HuH-7 (cell line): ENCODE measurements at regions not wholly inside any gene's neighbourhood (a gene's known extent, or its start where the extent isn't known, plus 50 kb on each side); places are given as distances from the start of the nearest gene placed in this dataset.
"Not testable (repeated sequence)": the region's sequence is repeated elsewhere in the genome, so short reads cannot be mapped to it uniquely, and the experiment has no call there.

Source experiments
- DNase-seq: peaks from one replicate; pipeline ENCODE4 v3.0.0; 2011; ENCODE audit warnings: low spot score

DNA sequence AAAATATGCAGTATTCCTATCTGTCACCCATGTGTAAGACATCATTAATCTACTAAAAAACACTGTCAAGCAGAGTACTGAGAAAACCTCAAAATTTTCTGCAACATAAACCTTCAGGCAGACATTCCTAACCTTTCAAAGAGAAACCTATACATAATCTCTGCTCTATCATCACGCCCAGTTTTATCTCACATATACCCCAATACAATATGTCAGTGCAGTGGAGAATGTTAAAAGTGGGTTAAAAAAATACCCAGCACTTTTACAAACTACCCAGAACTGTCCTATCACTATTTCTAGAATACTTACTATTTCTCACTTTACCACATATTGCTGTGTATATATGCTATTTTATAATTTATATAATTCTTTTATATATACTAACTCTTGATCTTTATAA lies 922.0 kb upstream of the SORCS1 start:
- no peak for DNase-seq

DNA sequence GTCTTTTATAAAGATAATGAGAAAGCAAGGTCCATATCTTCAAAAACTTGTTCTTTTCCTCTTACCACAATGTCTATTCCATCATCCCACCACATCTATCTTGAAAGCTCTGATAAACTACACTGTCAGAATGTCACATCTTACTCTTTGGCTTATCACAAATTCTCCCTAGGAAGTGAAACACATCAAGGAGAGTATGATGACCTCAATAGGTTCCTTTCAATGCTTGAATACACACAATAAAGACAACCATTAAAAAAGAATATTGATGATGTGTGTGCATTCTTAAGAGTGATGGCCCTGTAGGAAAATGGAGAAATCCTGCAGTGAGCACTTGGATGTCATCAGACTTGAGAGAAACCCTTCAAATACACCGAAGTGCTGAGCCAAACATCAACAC lies 918.1 kb upstream of the SORCS1 start:
- DNase-seq, result no peak

- DNase-seq, result no peak
Observed at GRCh38 chr10:108078263-108078662, 913.8 kb upstream of the SORCS1 start.

DNA sequence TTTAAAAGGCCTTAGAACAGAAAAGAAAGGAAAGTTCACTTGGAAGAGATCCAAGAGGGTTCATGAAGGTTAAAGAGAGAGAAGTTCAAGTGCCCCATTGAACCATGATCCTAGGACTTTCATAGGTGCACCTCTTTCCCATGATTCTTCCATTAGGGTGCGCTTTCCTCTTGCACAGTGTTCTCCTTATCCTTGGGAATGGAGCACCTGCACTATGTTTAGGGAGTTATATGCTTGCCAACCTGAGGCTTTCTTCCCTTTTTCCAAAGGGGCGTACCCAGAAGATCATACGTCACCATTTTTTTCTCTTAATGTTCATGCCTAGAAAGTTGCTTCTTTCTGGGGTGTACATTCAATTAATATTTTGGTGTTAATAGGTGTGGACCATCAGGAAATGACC lies 908.0 kb upstream of the SORCS1 start:
- no peak for DNase-seq

- DNase-seq, result no peak
Observed at GRCh38 chr10:108070789-108071188, 906.3 kb upstream of the SORCS1 start.

- DNase-seq, result no peak
Observed at GRCh38 chr10:108069096-108069495, 904.6 kb upstream of the SORCS1 start.

DNA sequence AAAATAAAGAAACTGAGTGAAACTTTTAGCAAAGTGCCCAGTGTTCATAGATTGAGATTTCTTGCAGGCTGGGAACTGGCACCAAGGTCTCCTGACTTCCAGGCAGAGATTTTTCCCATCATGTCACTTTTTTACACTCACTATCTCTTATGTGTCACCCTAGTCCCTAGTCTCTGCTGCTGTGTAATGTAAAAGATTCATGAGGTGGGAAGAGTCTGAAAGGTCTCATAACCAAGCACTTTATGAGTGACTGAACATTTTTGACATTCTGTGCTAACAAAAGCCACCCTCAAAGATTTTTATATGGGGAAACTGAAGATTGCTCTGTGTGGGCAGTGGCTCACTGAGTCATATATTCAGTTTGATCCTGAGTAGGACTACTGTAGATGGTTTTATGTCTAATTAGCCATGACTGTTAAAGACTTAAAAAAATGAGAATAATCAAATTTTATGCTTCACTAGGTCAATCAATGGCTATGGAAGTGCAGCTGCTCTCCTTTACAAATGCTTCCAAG lies 900.3 kb upstream of the SORCS1 start:
- DNase-seq, result no peak

- no peak for DNase-seq
Observed at GRCh38 chr10:108060246-108060645, 895.7 kb upstream of the SORCS1 start.

- DNase-seq, result no peak
Observed at GRCh38 chr10:108055506-108055905, 891.0 kb upstream of the SORCS1 start.

- no peak for DNase-seq
Observed at GRCh38 chr10:108052981-108053380, 888.5 kb upstream of the SORCS1 start.

DNA sequence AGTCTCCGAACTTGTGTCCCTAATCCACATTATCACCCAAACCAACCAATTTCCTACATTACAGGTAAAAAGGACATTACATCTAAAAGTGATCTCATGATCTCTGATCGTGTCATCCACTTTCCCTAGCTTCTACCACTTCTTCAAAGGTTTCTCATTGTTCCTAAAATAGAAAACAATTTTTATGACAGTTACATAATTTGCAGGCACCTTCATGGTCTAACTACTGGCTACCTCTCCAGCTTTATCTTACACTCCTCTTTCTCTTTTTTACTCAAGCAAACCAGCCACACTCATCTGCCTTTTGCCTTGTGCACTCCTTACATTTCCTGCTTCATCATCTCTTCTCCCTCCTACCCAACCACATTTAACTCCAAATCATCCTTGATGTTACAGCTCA lies 886.7 kb upstream of the SORCS1 start:
- no peak for DNase-seq

DNA sequence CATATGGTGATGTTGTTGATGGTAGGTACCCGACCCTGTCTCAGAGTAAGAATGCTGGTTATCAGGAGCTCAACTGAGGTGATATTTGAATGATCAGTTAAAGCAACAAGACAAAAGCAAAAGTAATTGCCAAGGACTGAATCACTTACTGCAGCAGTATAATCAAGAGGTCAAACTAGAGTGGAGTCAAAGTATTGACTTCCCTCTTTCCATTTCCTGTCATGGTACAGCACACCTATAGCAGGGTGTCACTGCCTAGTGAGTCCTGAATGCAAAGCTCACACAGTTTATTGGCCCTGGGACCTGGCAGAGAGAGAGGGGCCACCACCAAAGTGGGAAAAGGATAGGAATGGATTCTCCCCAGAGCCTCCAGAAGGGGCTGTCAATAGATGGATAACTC lies 886.1 kb upstream of the SORCS1 start:
- no peak for DNase-seq

GRCh38 chr10:108049668-108050067 lies 885.2 kb upstream of the SORCS1 start:
- DNase-seq, result no peak

DNA sequence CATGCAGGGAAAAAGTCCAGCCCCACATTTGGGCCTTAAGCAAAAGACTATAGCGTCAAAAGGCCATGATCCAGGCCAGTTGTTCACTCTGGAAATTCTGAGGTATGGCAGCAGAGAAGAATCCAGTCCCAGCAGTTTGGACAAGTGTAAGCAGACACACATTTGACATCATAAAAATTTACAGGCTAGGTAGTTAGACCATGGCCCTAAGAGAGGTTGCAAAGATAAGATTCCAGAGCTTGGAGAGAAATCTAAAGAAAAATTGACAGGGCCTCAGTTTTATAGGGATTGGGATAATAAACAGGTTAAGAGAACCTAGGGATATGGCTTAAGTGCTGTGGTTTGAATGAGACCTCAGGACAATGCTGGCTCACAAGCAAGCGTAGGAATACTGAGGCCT lies 884.4 kb upstream of the SORCS1 start:
- DNase-seq, result no peak

- DNase-seq, result no peak
Observed at GRCh38 chr10:108039821-108040584, 875.5 kb upstream of the SORCS1 start.

DNA sequence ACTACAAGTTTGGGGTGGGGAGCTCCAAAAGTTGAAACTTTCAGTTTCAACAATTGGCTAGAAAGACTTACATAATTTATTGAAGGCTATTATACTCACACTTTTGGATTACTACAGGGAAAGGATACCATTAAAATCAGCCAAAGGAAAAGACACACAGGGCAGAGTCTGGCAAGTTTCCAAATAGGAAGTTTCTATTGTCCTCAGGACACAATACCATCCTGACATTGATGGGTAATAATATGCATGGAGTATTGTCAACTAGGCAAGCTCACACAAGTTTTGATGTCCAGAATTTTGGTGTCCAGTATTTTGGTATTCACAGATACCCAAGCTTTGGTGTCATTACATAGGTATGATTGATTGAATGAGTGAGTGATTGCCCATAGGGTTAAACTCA lies 872.6 kb upstream of the SORCS1 start:
- no peak for DNase-seq

GRCh38 chr10:108036265-108036664 lies 871.8 kb upstream of the SORCS1 start:
- no peak for DNase-seq

DNA sequence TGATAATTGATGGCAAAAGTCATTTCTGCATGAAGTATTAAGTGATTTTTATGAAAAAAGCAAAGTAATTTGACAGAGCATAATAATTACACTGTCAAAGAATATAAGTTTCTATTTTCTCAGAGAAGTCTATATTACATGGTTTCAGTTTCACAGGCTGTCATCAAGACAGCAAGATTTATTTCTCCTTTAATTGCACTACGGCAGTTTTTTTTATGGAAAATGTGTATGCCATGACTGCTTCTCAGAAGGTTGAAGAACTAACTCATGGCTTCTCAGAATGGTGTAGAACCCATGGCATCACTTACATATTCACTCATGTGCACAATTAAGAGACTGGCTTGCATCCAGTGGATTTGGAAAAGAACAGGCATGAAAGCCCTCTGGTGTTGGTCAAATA lies 870.3 kb upstream of the SORCS1 start:
- DNase-seq, result no peak

GRCh38 chr10:108033518-108033917 lies 869.0 kb upstream of the SORCS1 start:
- DNase-seq, result not testable (repeated sequence)

GRCh38 chr10:108031505-108031904 lies 867.0 kb upstream of the SORCS1 start:
- no peak for DNase-seq

DNA sequence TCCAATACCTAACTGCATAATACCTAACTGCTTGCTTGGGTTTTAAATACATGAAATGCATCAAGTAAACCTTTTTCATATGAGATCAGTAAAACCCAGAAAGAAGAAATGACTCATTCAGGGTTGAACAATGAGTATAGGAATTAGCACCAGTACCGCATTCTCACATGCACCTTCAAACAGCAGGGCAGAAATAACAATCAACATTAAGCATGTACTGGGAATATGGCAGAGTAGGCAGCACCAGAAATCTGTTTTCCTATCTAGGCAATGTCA lies 850.3 kb upstream of the SORCS1 start:
- no peak for DNase-seq

- DNase-seq, result no peak
Observed at GRCh38 chr10:108014145-108014901, 849.8 kb upstream of the SORCS1 start.

- DNase-seq, result no peak
Observed at GRCh38 chr10:108005627-108006026, 841.1 kb upstream of the SORCS1 start.

DNA sequence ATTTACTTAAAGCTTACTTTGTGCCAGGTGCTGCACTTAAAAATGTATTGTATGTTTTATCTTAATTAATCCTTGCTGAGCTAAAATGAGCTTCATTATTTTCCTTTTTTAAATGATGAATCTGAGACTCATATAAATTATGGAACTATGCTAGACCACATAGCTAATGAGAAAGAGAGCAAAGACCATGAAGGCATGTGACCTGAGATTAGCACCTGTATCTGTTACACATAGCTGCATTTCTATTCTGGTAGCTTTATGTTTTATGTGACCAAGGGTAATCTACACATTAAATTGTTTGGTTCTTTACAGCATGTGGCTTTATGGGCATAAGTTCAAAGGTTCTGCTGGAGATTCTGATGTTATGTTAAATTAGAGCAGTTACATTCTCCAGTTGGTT lies 839.1 kb upstream of the SORCS1 start:
- no peak for DNase-seq
